DMS114 treated with DMSO at 0.1 percent for 48 hours (cell line): ENCODE measurements at regions not wholly inside any gene's neighbourhood (a gene's known extent, or its start where the extent isn't known, plus 50 kb on each side); places are given as distances from the start of the nearest gene placed in this dataset.
"Not testable (repeated sequence)": the region's sequence is repeated elsewhere in the genome, so short reads cannot be mapped to it uniquely, and the experiment has no call there.

ENCODE experiments used
- DNase-seq: peaks from one replicate; lab custom pipeline; 2025; ENCODE audit not compliant: unreplicated experiment; lab: John Stamatoyannopoulos, UW

GRCh38 chr16:33992513-33993177 is 533.2 kb downstream of the TP53TG3F start:
- not testable (repeated sequence) for DNase-seq

- not testable (repeated sequence) for DNase-seq
These were observed 534.8 kb downstream of the TP53TG3F start for GRCh38 chr16:33994207-33994606.

DNA sequence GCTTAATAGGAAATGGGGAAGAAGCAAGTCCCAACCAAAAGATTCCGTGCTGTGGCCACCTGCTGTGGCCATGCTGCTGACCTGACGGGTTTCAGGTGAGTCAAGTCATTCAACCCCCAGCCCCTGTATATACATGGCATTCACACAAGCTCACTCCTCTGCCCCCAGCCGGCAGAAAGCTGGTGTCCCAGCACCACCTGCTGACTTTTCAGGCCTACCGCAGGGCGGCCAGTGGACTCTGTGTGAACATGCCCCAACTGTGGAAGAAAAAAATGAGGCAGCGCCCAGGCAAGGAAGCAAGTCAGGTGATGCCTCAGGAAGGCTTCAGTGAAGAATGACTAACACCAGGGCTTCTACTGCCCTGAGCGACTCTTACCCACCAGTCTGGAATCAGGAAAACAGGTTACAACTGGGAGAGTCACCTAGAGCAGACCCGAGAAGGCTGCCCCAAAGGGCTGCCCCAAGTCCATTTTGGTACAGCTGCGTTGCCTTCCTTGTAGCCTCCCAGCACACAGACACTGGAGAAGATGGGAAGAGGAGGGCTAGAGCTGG is 536.5 kb downstream of the TP53TG3F start:
- DNase-seq, result not testable (repeated sequence)

- not testable (repeated sequence) for DNase-seq
These were observed 541.8 kb downstream of the TP53TG3F start for GRCh38 chr16:34001184-34001583.

DNA sequence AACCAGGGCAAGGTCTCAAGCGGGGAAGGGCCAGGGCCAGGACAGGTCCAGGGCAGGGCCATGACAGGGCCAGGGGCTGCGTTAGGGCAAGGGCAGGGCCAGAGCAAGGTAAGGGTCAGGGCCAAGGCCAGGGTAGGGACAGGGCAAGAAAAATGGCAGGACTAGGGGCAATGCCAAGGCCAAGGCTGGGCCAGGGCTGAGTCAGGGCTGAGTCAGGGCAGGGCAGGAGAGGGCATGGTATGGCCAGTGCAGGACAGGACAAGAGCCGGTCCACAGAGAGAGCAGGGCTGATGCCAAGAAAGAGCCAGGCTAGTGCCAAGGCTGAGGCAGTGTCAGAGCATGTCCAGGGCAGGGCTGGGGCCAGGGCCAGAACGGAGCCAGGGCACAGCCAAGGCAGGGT is 542.5 kb downstream of the TP53TG3F start:
- DNase-seq, result not testable (repeated sequence)

- DNase-seq, result not testable (repeated sequence)
These were observed 555.7 kb downstream of the TP53TG3F start for GRCh38 chr16:34014841-34015820.

GRCh38 chr16:34018277-34018676 is 558.9 kb downstream of the TP53TG3F start:
- not testable (repeated sequence) for DNase-seq

GRCh38 chr16:34050787-34051320 is 591.4 kb downstream of the TP53TG3F start:
- DNase-seq, result no peak

- DNase-seq, result no peak
These were observed 594.7 kb downstream of the TP53TG3F start for GRCh38 chr16:34054137-34054536.

GRCh38 chr16:34054969-34055368 is 595.6 kb downstream of the TP53TG3F start:
- no peak for DNase-seq

DNA sequence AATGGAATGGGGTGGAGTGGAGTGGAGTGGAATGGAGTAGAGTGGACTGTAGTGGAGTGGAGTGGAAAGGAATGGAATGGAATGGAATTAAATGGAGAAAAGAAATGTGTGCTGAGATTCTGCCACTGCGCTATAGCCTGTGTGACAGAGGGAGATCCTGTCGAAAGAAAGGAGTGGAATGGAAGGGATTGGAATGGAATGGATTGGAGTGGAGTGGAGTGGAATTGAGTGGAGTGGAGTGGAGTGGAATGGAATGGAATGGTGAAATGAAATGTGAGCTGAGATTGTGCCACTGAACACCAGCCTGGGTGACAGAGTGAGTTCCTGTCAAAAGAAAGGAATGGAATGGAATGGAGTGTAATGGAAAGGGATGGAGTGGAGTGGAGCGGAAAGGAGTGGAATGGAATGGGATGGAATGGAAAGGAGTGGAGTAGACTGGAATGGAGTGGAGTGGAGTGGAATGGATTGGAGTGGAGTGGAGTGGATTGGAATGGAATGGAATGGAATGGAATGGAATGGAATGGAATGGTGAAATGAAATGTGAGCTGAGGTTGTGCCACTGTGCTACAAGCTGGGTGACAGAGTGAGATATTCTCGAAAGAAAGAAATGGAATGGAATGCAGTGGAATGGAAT is 603.3 kb downstream of the TP53TG3F start:
- DNase-seq, result not testable (repeated sequence)

DNA sequence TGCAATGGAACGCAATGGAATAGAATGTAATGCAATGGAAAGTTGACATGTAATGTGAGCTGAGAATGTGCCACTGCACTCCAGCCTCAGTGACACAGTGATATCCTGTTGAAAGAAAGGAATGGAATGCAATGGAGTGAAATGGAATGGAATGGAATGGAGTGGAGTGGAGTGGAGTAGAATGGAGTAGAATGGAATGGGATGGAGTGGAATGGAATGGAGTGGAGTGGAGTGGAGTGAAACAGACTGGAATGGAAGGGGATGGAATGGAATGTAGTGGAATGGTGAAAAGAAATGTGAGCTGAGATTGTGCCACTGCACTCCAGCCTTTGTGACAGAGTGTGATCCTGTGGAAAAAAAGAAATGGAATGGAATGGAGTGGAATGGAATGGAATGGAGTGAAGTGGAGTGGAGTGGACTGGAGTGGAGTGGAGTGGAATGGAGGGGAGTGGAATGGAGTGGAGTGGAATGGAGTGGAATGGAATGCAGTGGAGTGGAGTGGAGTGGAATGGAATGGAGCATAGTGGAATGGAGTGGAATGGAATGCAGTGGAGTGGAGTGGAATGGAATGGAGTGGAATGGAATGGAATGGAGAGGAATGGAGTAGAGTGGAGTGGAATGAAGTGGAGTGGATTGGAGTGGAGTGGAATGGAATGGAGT is 604.2 kb downstream of the TP53TG3F start:
- DNase-seq, result not testable (repeated sequence)

GRCh38 chr16:34064602-34065001 is 605.2 kb downstream of the TP53TG3F start:
- not testable (repeated sequence) for DNase-seq

DNA sequence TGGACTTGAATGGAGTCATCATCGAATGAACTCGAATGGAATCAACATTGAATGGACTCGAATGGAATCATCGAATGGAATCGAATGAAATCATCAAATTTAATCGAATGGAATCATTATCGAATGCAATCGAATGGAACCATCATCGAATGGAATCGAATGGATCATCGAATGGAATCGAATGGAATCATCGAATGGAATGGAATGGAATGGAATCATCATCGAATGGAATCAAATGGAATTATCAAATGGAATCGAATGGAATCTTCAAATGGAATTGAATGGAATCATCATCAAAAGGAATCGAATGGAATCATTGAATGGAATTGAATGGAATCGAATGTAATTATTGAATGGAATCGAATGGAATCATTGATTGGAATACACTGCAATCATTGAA is 610.3 kb downstream of the TP53TG3F start:
- DNase-seq, result not testable (repeated sequence)

DNA sequence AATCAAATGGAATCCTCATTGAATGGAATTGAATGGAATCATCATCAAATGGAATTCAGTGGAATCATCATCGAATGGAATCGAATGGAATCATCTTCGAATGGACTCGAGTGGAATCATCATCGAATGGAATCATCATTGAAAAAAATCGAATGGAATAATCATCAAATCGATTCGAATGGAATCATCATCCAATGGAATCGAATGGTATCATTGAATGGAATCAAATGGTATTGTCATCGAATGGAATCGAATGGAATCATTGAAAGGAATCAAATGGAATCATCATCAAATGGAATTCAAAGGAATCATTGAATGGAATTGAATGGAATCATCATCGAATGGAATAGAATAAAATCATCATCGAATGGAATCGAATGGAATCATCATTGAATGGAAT is 619.3 kb downstream of the TP53TG3F start:
- no peak for DNase-seq

- not testable (repeated sequence) for DNase-seq
These were observed 625.6 kb downstream of the TP53TG3F start for GRCh38 chr16:34085038-34085437.

GRCh38 chr16:34095006-34095405 is 635.6 kb downstream of the TP53TG3F start:
- not testable (repeated sequence) for DNase-seq

- DNase-seq, result not testable (repeated sequence)
These were observed 637.5 kb downstream of the TP53TG3F start for GRCh38 chr16:34096911-34097310.

GRCh38 chr16:34097326-34097725 is 637.9 kb downstream of the TP53TG3F start:
- DNase-seq, result not testable (repeated sequence)

- not testable (repeated sequence) for DNase-seq
These were observed 638.6 kb downstream of the TP53TG3F start for GRCh38 chr16:34098033-34098432.
